ENCODE measurements at regions not wholly inside any gene's neighbourhood (a gene's known extent, or its start where the extent isn't known, plus 50 kb on each side); places are given as distances from the start of the nearest gene placed in this dataset. TPM values are rescaled to one million over a fixed set of nuclear protein-coding genes. Genes with fewer than 3 reads are reported as not detected.
"Not testable (repeated sequence)": the region's sequence is repeated elsewhere in the genome, so short reads cannot be mapped to it uniquely, and the experiment has no call there.

DNA sequence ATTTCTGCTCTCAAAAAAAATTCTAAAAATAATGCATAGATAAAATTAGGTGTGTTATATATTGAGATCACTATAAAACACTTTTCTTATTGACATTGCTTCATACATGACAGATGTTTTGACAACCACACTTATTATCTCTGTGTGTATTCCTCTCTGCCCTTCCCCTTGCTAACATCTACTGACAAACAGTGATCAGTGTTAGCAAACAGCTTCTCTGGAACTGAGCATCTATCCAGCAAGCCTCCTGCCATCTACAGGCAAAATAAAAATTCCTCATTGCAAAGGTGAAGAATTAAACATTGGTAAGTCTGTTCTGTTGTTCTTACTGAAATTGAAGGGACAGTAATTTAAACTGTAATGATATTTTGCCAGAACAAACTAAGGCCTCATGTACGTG, 2153.9 kb downstream of the NCAM2 start:
- ChIA-PET CTCF (no interaction called here), POLR2A (no interaction called here)
- no peaks in the 10 kb centered on the region for H3K27me3 ChIP-seq (ENCODE audit: control insufficient read depth, insufficient read depth, low read length)
- H3K27ac ChIP-seq (ENCODE audit: low read depth, low read length): no peak overlapping the region
- TF ChIP-seq CTCF (IDR thresholded peaks at IDR 0.05; ENCODE audit: low read depth, low read length): no peak
- H3K9me3 ChIP-seq (ENCODE audit: control insufficient read depth, insufficient read depth, low read length): no peaks in the 10 kb centered on the region
- no peak for DNase-seq (ENCODE audit: low read depth, low spot score)
- H3K4me3 ChIP-seq (ENCODE audit: low read depth, low read length): no peak overlapping the region

DNA sequence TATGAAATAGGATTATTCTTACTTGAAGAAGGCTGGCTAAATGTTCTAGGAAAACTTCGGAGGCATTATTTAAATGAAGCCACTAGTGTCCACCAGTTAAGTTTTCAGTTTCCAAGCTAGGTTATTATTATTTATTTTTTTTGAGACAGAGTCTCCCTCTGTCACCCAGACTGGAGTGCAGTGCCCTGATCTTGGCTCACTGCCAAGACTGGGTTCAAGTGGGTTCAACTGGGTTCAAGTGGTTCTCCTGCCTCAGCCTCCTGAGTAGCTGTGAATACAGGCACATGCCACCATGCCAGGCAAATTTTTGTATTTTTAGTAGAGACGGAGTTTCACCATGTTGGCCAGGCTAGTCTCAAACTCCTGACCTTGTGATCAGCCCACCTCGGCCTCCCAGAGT, 2155.6 kb downstream of the NCAM2 start:
- POLR2A ChIA-PET; CTCF ChIA-PET; H3K27me3 ChIP-seq (ENCODE audit: control insufficient read depth, insufficient read depth, low read length); H3K9me3 ChIP-seq (ENCODE audit: control insufficient read depth, insufficient read depth, low read length); H3K27ac ChIP-seq (ENCODE audit: low read depth, low read length); DNase-seq (ENCODE audit: low read depth, low spot score); H3K4me3 ChIP-seq (ENCODE audit: low read depth, low read length): not testable (repeated sequence)

- Histone ChIP-seq H3K27me3 (ENCODE audit: control insufficient read depth, insufficient read depth, low read length) (no peaks in the 10 kb centered on the region), H3K9me3 (ENCODE audit: control insufficient read depth, insufficient read depth, low read length) (peaks cover 3% of the 10 kb centered on the region; the same call in 1 of the 2 replicates), H3K27ac (ENCODE audit: low read depth, low read length) (no peak overlapping the region), H3K4me3 (ENCODE audit: low read depth, low read length) (no peak overlapping the region)
- TF ChIP-seq CTCF (IDR thresholded peaks at IDR 0.05; ENCODE audit: low read depth, low read length): no peak
- no peak for DNase-seq (ENCODE audit: low read depth, low spot score)
- CTCF ChIA-PET: no interaction called here
- POLR2A ChIA-PET: no interaction called here
Measured at GRCh38 chr21:23155281-23155680, 2157.1 kb downstream of the NCAM2 start.

GRCh38 chr21:23160914-23161313, 2162.7 kb downstream of the NCAM2 start:
- CTCF ChIA-PET: no interaction called here
- POLR2A ChIA-PET: no interaction called here
- Histone ChIP-seq H3K9me3 (ENCODE audit: control insufficient read depth, insufficient read depth, low read length) (peaks cover 7% of the 10 kb centered on the region), H3K27me3 (ENCODE audit: control insufficient read depth, insufficient read depth, low read length) (no peaks in the 10 kb centered on the region), H3K4me3 (ENCODE audit: low read depth, low read length) (no peak overlapping the region), H3K27ac (ENCODE audit: low read depth, low read length) (no peak overlapping the region)
- no peak for DNase-seq (ENCODE audit: low read depth, low spot score)
- no peak for TF ChIP-seq CTCF (IDR thresholded peaks at IDR 0.05; ENCODE audit: low read depth, low read length)

- TF ChIP-seq CTCF (IDR thresholded peaks at IDR 0.05; ENCODE audit: low read depth, low read length): no peak
- ChIA-PET CTCF (interaction anchor here (0.6 kb wide), 1 partner anchor 46 kb away, joined by 3 read pairs; no protein-coding TSS in a partner anchor), POLR2A (no interaction called here)
Measured at GRCh38 chr21:23162198-23162946, 2164.2 kb downstream of the NCAM2 start.

More at GRCh38 chr21:23162198-23162946, 2164.2 kb downstream of the NCAM2 start:
- H3K4me3 ChIP-seq (ENCODE audit: low read depth, low read length): no peak overlapping the region
- H3K27me3 ChIP-seq (ENCODE audit: control insufficient read depth, insufficient read depth, low read length): no peaks in the 10 kb centered on the region
- no peak for DNase-seq (ENCODE audit: low read depth, low spot score)
- peaks cover 7% of the 10 kb centered on the region for H3K9me3 ChIP-seq (ENCODE audit: control insufficient read depth, insufficient read depth, low read length)
- no peak overlapping the region for H3K27ac ChIP-seq (ENCODE audit: low read depth, low read length)

Small RNA genes lying in the stretch of these regions (small RNA-seq; reads per million reads assigned to genes)
- not detected for gene MIR6130 (ENCODE audit: insufficient read length, low read depth)
- not detected for gene RNU4-45P (ENCODE audit: insufficient read length, low read depth)

Data from AG04450 (cell line).